Neural progenitor cell (in vitro differentiated cells): ENCODE measurements at regions not wholly inside any gene's neighbourhood (a gene's known extent, or its start where the extent isn't known, plus 50 kb on each side); places are given as distances from the start of the nearest gene placed in this dataset.

ENCODE experiments used
- EZH2 ChIP-seq: fragments of 200-600 bp; sonication (generic); IDR thresholded peaks from 2 replicates; pipeline ENCODE4 v1.6.1; 2017; ENCODE audit warnings: antibody characterized with exemption, mild to moderate bottlenecking, moderate library complexity
- EZH2phosphoT487 ChIP-seq: fragments of 200-600 bp; sonication (generic); IDR thresholded peaks from 2 replicates; pipeline ENCODE4 v1.6.1; 2017; ENCODE audit warnings: antibody characterized with exemption
- TF ChIP-seq, protein P1 (sequence below): fragments of 200-600 bp; sonication (generic); IDR thresholded peaks from 2 replicates; pipeline ENCODE4 v1.5.1; 2017; ENCODE audit warnings: antibody characterized with exemption, mild to moderate bottlenecking

GRCh38 chr18:34320267-34320666 lies 95.6 kb upstream of the NOL4 start:
- TF ChIP-seq, protein P1, sequence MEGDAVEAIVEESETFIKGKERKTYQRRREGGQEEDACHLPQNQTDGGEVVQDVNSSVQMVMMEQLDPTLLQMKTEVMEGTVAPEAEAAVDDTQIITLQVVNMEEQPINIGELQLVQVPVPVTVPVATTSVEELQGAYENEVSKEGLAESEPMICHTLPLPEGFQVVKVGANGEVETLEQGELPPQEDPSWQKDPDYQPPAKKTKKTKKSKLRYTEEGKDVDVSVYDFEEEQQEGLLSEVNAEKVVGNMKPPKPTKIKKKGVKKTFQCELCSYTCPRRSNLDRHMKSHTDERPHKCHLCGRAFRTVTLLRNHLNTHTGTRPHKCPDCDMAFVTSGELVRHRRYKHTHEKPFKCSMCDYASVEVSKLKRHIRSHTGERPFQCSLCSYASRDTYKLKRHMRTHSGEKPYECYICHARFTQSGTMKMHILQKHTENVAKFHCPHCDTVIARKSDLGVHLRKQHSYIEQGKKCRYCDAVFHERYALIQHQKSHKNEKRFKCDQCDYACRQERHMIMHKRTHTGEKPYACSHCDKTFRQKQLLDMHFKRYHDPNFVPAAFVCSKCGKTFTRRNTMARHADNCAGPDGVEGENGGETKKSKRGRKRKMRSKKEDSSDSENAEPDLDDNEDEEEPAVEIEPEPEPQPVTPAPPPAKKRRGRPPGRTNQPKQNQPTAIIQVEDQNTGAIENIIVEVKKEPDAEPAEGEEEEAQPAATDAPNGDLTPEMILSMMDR = no peak
- TF ChIP-seq EZH2phosphoT487 (no peak), EZH2 (no peak)
